HL-60 (cell line): ENCODE measurements at regions not wholly inside any gene's neighbourhood (a gene's known extent, or its start where the extent isn't known, plus 50 kb on each side); places are given as distances from the start of the nearest gene placed in this dataset.

Experiments
- GABPA ChIP-seq: IDR thresholded peaks from 2 replicates; pipeline ENCODE4 v1.6.1; 2012; ENCODE audit warnings: low read depth
- POLR2AphosphoS5 ChIP-seq: IDR thresholded peaks from 2 replicates; pipeline ENCODE4 v1.6.1; 2012; ENCODE audit warnings: low read depth

- TF ChIP-seq GABPA: no peak
- no peak for TF ChIP-seq POLR2AphosphoS5
Measured at GRCh38 chr2:201949181-201949926, 84.3 kb upstream of the FZD7 start.
